Stomach smooth muscle (tissue), 2 donors: ENCODE measurements at regions not wholly inside any gene's neighbourhood (a gene's known extent, or its start where the extent isn't known, plus 50 kb on each side); places are given as distances from the start of the nearest gene placed in this dataset.

Source experiments
- H3K27ac ChIP-seq: one replicate; pipeline ENCODE4 v1.7.0; 2013; ENCODE audit warnings: mild to moderate bottlenecking, low read length, inconsistent platforms
- H3K27me3 ChIP-seq, 2 donors: one replicate each; pipeline ENCODE4 v1.7.0; 2013; ENCODE audit warnings: low read length in 2 of 2; ENCODE audit not compliant: insufficient read depth in 2 of 2, control insufficient read depth in 1 of 2
- H3K36me3 ChIP-seq, 2 donors: one replicate each; pipeline ENCODE4 v1.7.0; 2013; ENCODE audit warnings: low read length in 2 of 2; ENCODE audit not compliant: control insufficient read depth in 2 of 2, insufficient read depth in 2 of 2
- H3K4me1 ChIP-seq: one replicate; pipeline ENCODE4 v1.7.0; 2013; ENCODE audit warnings: low read length; ENCODE audit not compliant: control insufficient read depth, insufficient read depth
- H3K4me3 ChIP-seq, 2 donors: one replicate each; pipeline ENCODE4 v1.7.0; 2013; ENCODE audit warnings: low read length in 2 of 2
- H3K9ac ChIP-seq, 2 donors: one replicate each; pipeline ENCODE4 v1.7.0; 2013; ENCODE audit warnings: low read length in 2 of 2, mild to moderate bottlenecking in 1 of 2
- H3K9me3 ChIP-seq, 2 donors: one replicate each; pipeline ENCODE4 v1.7.0; 2013; ENCODE audit warnings: low read length in 2 of 2; ENCODE audit not compliant: control insufficient read depth in 2 of 2
- donor health status: healthy.
- donor health status: Pancreatic carcinoma.

DNA sequence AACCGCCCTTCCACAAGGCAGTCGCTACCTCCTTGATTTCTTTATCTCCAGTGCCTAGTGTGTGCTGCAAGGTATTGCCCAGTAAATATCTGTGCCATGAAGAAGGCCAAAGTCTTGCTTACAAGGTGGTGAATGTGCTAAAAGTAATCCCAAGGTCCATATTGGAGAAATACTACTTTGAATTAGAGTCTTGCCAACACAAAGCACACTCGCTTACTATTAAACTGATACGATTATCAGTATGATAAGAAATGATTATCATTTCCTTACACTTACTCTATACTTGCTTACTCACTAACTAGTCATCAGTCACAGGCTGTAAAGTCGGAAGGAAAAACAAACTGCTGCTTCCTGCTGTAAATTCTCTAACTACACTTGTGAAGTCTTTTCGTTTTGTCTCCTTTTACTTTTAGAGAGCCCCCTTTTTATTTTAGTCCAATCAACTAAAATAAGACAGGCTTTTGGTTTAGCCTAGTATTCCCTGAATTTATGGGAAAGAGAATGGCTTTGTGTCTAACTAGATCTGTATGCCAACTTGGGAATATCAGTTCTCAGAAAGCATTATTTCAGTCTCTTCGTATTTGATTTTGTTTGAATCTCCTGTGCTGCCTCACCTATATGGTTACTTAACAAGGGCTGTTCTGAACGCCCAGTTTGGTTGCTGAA lies 107.1 kb upstream of the TSC22D2 start:
- H3K27me3 ChIP-seq = no peaks in the 10 kb centered on the region
- H3K36me3 ChIP-seq = no peaks in the 10 kb centered on the region
- H3K4me3 ChIP-seq = no peak overlapping the region
- no peak overlapping the region for H3K9ac ChIP-seq
- H3K27ac ChIP-seq = no peak overlapping the region
- no peaks in the 10 kb centered on the region for H3K9me3 ChIP-seq
- no peaks in the 10 kb centered on the region for H3K4me1 ChIP-seq

GRCh38 chr3:150300388-150300787 lies 107.7 kb upstream of the TSC22D2 start:
- Histone ChIP-seq H3K27ac (no peak overlapping the region), H3K36me3 (no peaks in the 10 kb centered on the region), H3K9me3 (no peaks in the 10 kb centered on the region), H3K4me1 (no peaks in the 10 kb centered on the region), H3K4me3 (no peak overlapping the region), H3K9ac (no peak overlapping the region), H3K27me3 (no peaks in the 10 kb centered on the region)

DNA sequence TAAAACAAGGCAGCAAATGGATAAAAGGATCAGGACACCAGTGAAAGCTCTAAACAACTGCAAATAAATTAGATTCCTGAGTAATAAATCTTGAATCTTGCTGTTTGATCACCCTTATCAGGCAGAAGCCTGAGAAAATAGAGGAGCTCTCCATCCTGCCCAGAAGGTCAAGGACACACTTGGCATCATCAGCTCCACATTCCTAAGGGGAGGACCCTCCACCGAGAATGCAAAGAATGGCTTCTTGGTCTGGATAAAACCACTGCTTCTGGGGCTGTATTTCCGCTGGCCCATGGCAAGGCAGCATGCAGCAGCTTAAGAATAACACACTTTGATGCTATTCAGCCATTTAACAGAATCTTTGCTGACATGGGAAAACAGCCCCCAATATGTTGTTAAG lies 108.9 kb upstream of the TSC22D2 start:
- Histone ChIP-seq H3K9ac (no peak overlapping the region), H3K36me3 (no peaks in the 10 kb centered on the region), H3K9me3 (no peaks in the 10 kb centered on the region), H3K4me1 (no peaks in the 10 kb centered on the region), H3K27me3 (no peaks in the 10 kb centered on the region), H3K27ac (no peak overlapping the region), H3K4me3 (no peak overlapping the region)

- no peak overlapping the region for H3K4me3 ChIP-seq
- no peaks in the 10 kb centered on the region for H3K9me3 ChIP-seq
- H3K36me3 ChIP-seq = no peaks in the 10 kb centered on the region
- H3K4me1 ChIP-seq = peaks cover 3% of the 10 kb centered on the region
- no peak overlapping the region for H3K9ac ChIP-seq
- H3K27ac ChIP-seq = no peak overlapping the region
- H3K27me3 ChIP-seq = no peaks in the 10 kb centered on the region
Measured at GRCh38 chr3:150296966-150297365, 111.1 kb upstream of the TSC22D2 start.

GRCh38 chr3:150296123-150296735 lies 111.9 kb upstream of the TSC22D2 start:
- Histone ChIP-seq H3K27ac (no peak overlapping the region), H3K36me3 (no peaks in the 10 kb centered on the region), H3K4me3 (no peak overlapping the region), H3K4me1 (peaks cover 3% of the 10 kb centered on the region), H3K27me3 (no peaks in the 10 kb centered on the region), H3K9ac (no peak overlapping the region), H3K9me3 (no peaks in the 10 kb centered on the region)

DNA sequence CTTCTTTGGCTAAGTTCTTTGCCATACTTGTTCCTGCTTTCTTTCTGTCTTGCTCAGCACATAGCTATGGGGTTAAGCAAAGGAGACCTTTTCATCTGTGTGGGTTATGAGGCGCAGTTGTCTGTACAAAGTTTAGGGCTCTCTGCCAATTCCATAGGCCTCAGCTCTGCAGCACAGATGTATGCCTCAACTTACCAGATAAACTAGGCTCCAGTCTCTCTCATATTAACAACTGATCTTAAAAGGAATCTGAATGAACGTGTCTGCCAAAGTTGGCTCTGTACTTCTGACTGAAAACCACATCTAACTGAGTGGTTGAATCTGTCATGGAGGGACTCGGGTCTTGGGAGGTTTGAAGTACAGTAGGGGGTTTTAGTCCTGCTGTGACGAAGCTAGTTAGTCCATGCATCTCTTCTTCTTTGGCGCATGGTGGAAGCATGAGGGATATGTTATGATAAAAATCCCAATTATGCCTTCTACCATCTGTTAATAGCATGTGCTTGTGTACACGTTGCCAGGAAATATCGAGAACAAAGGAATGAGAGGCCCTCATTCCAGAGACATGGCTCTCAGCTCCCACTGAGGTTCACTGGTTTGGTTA lies 114.6 kb upstream of the TSC22D2 start:
- Histone ChIP-seq H3K9ac (no peak overlapping the region), H3K27me3 (no peaks in the 10 kb centered on the region), H3K4me3 (no peak overlapping the region), H3K4me1 (peaks cover 3% of the 10 kb centered on the region), H3K36me3 (no peaks in the 10 kb centered on the region), H3K9me3 (no peaks in the 10 kb centered on the region), H3K27ac (no peak overlapping the region)

DNA sequence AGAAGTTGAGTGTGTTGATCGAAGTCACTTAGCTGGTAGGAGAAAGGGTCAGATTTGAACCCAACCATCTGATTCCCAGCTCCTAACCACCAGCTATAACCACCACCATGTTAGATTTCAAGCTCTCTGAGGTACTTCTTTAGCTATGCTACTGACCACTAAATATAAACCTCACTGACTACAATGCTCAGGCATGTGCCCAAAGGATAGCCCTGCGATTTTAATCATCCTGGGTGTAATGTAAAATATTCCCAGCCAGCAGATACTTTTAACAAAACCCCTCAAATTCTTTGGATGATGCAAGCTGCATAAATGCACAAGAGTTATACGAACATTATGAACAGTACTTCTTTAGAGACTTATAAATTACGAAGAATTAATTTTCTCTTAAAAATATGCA lies 115.2 kb upstream of the TSC22D2 start:
- Histone ChIP-seq H3K4me1 (peaks cover 3% of the 10 kb centered on the region), H3K27ac (no peak overlapping the region), H3K36me3 (no peaks in the 10 kb centered on the region), H3K4me3 (no peak overlapping the region), H3K9ac (no peak overlapping the region), H3K27me3 (no peaks in the 10 kb centered on the region), H3K9me3 (no peaks in the 10 kb centered on the region)

GRCh38 chr3:150291515-150291914 lies 116.6 kb upstream of the TSC22D2 start:
- peaks cover 3% of the 10 kb centered on the region for H3K4me1 ChIP-seq
- no peak overlapping the region for H3K27ac ChIP-seq
- no peak overlapping the region for H3K4me3 ChIP-seq
- no peak overlapping the region for H3K9ac ChIP-seq
- H3K36me3 ChIP-seq = no peaks in the 10 kb centered on the region
- no peaks in the 10 kb centered on the region for H3K27me3 ChIP-seq
- H3K9me3 ChIP-seq = no peaks in the 10 kb centered on the region

GRCh38 chr3:150286390-150287147 lies 121.5 kb upstream of the TSC22D2 start:
- Histone ChIP-seq H3K27ac (no peak overlapping the region), H3K27me3 (no peaks in the 10 kb centered on the region), H3K9ac (no peak overlapping the region), H3K36me3 (no peaks in the 10 kb centered on the region), H3K4me3 (no peak overlapping the region), H3K4me1 (no peaks in the 10 kb centered on the region), H3K9me3 (no peaks in the 10 kb centered on the region)

GRCh38 chr3:150285601-150286000 lies 122.5 kb upstream of the TSC22D2 start:
- H3K4me1 ChIP-seq = no peaks in the 10 kb centered on the region
- H3K27ac ChIP-seq = no peak overlapping the region
- H3K36me3 ChIP-seq = no peaks in the 10 kb centered on the region
- H3K27me3 ChIP-seq = no peaks in the 10 kb centered on the region
- no peak overlapping the region for H3K9ac ChIP-seq
- H3K9me3 ChIP-seq = no peaks in the 10 kb centered on the region
- H3K4me3 ChIP-seq = no peak overlapping the region
